ENCODE measurements at regions not wholly inside any gene's neighbourhood (a gene's known extent, or its start where the extent isn't known, plus 50 kb on each side); places are given as distances from the start of the nearest gene placed in this dataset.

DNA sequence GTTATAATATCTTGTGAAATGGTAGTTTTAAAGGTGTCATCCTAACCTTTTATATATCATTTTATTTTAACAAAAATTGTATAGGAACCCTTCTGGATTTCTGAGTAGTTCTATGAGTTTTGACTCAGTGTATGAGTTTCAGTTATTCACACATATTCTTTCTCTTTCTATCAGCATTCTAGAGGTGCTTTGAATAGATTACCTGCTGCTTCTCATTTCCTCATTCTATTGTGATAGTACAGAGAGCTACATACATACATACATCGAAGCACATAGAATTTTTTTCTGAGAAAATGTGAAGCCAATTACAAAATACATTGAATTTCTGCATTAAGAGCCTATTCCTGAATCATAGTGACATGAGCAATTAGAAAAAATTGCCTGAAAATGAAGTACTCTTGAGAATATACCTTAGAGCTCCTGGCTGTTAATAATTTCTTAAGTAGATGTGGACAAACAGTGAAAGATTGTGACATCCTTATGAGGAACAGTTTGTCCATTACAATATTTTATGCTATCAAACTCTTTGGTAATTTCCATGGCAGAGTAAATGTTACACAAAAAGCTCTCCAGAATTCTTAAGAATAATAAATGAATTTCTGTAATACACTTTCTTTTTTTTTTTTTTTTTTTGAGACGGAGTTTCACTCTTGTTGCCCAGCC, 556.6 kb downstream of the TRHDE start:
- no peaks in the 10 kb centered on the region for H3K27me3 ChIP-seq (ENCODE audit: control insufficient read depth, insufficient read depth, low read length)
- no peak for DNase-seq (ENCODE audit: low read depth)
- TF ChIP-seq, protein P1, sequence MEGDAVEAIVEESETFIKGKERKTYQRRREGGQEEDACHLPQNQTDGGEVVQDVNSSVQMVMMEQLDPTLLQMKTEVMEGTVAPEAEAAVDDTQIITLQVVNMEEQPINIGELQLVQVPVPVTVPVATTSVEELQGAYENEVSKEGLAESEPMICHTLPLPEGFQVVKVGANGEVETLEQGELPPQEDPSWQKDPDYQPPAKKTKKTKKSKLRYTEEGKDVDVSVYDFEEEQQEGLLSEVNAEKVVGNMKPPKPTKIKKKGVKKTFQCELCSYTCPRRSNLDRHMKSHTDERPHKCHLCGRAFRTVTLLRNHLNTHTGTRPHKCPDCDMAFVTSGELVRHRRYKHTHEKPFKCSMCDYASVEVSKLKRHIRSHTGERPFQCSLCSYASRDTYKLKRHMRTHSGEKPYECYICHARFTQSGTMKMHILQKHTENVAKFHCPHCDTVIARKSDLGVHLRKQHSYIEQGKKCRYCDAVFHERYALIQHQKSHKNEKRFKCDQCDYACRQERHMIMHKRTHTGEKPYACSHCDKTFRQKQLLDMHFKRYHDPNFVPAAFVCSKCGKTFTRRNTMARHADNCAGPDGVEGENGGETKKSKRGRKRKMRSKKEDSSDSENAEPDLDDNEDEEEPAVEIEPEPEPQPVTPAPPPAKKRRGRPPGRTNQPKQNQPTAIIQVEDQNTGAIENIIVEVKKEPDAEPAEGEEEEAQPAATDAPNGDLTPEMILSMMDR (IDR thresholded peaks at IDR 0.05; ENCODE audit: insufficient read depth, low read length, poor library complexity, severe bottlenecking) = no peak
- no peaks in the 10 kb centered on the region for H3K36me3 ChIP-seq (ENCODE audit: control insufficient read depth, insufficient read depth, low read length)
- no peak overlapping the region for H3K4me3 ChIP-seq (ENCODE audit: low read depth, low read length)

DNA sequence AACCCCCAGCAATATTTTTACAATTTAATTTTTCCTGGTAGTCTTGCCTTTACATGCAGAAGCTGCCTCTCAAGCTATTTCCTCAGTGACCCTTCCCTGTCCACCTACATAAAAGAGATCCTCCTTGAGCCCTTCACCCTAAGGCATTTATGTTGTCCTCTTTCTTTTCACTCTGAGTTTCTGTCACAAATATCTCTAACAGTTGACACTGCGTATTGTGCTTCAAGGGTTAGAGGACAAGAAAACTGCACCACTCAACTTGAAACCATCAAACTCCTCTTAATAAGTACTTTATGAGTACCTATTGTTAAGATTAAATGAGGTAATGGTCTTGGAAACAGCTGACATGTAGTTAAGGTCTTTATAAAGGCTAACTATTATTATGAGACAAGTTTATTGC, 557.7 kb downstream of the TRHDE start:
- no peak overlapping the region for H3K4me3 ChIP-seq (ENCODE audit: low read depth, low read length)
- no peak for DNase-seq (ENCODE audit: low read depth)
- TF ChIP-seq, protein P1 (IDR thresholded peaks at IDR 0.05; ENCODE audit: insufficient read depth, low read length, poor library complexity, severe bottlenecking) = no peak
- no peaks in the 10 kb centered on the region for H3K27me3 ChIP-seq (ENCODE audit: control insufficient read depth, insufficient read depth, low read length)
- no peaks in the 10 kb centered on the region for H3K36me3 ChIP-seq (ENCODE audit: control insufficient read depth, insufficient read depth, low read length)

DNA sequence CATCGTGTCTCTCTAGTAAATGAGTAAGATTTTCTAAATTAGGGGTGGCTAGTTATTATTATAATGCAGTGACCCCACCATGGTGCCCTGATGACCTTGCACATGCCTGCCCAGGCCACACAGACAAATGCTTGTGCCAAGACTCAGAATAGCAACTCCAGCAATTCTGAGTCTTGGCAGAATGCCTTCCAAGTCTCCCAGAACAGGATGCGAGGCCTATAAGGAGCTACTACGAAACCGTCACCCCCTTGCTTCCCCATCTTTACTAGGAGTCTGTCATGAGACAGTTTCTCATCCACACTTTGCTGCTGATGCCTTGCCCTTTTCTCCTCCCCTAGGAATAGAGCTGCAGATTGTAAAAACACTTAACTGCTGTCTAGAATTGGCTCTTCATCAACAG, 559.9 kb downstream of the TRHDE start:
- TF ChIP-seq, protein P1 (IDR thresholded peaks at IDR 0.05; ENCODE audit: insufficient read depth, low read length, poor library complexity, severe bottlenecking) = no peak
- Histone ChIP-seq H3K36me3 (ENCODE audit: control insufficient read depth, insufficient read depth, low read length) (no peaks in the 10 kb centered on the region), H3K27me3 (ENCODE audit: control insufficient read depth, insufficient read depth, low read length) (no peaks in the 10 kb centered on the region), H3K4me3 (ENCODE audit: low read depth, low read length) (no peak overlapping the region)
- DNase-seq (ENCODE audit: low read depth) = no peak

DNA sequence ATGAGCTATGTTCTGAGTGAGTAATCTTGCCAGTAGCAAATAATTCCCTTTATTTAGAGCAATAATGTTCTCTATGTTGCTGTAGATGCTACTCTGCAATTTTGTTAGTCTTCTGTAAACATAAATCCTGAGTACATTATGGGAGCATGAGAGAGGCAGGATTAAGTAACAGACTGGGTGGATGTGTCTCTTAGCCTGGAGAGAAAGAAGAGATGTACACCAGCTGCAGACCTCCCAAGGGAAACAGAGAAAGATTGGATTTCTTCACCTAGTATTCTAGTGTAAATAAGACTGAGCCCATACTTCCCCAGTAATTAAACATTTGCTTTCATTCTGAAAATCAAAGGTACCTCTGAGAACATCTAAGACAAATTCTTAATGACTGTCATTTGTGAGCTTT, 564.0 kb downstream of the TRHDE start:
- no peaks in the 10 kb centered on the region for H3K36me3 ChIP-seq (ENCODE audit: control insufficient read depth, insufficient read depth, low read length)
- DNase-seq (ENCODE audit: low read depth) = no peak
- H3K4me3 ChIP-seq (ENCODE audit: low read depth, low read length) = no peak overlapping the region
- TF ChIP-seq, protein P1 (IDR thresholded peaks at IDR 0.05; ENCODE audit: insufficient read depth, low read length, poor library complexity, severe bottlenecking) = no peak
- no peaks in the 10 kb centered on the region for H3K27me3 ChIP-seq (ENCODE audit: control insufficient read depth, insufficient read depth, low read length)

DNA sequence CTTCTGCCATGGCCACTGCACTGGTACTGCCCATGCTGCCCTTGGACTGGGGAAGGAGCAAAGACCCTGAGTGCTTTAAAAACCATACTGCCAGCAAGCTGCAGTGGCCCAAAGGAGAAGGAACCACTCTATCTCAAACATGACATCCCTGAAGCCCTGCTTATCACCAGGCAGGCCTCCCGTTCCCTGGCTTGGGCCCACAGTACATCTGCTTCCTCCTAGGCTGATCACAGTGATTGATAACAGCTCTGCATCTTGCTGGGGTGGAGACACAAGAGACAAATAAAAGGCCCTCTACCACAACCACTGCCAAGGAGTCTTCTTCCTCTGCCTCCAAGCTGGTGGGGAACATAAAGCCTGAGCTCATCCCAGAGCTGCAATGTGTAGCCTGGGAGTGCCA, 567.5 kb downstream of the TRHDE start:
- no peak for DNase-seq (ENCODE audit: low read depth)

More for the DNA sequence above, 567.5 kb downstream of the TRHDE start:
- TF ChIP-seq, protein P1 (IDR thresholded peaks at IDR 0.05; ENCODE audit: insufficient read depth, low read length, poor library complexity, severe bottlenecking) = no peak
- no peaks in the 10 kb centered on the region for H3K36me3 ChIP-seq (ENCODE audit: control insufficient read depth, insufficient read depth, low read length)
- no peak overlapping the region for H3K4me3 ChIP-seq (ENCODE audit: low read depth, low read length)
- H3K27me3 ChIP-seq (ENCODE audit: control insufficient read depth, insufficient read depth, low read length) = no peaks in the 10 kb centered on the region

Data from kidney epithelial cell (primary cell).